ENCODE measurements at regions not wholly inside any gene's neighbourhood (a gene's known extent, or its start where the extent isn't known, plus 50 kb on each side); places are given as distances from the start of the nearest gene placed in this dataset.

DNA sequence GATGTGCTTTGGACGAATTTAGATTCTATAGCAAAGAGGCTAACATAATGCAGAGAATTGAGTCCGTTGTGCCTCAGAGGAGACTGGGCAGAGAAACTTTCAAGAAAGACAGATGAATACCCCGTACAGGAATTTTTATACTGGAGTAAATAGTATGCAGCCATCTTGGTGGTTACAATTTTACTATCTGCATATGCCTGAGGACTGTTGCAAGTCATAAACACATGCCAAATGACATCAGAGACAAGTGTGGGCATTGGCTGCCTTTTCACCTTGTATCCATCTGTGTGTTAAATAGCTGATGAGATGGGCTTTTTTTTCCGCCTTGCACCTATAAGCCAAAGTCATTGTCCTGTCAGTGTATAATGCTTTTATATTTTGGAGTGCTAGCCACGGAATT, 267.5 kb upstream of the SP4 start:
- ChIA-PET CTCF (no interaction called here), POLR2A (no interaction called here)
- no peaks in the 10 kb centered on the region for H3K36me3 Mint-ChIP-seq (ENCODE audit: low read depth)
- no peak overlapping the region for H3K27ac Mint-ChIP-seq
- peaks cover 19% of the 10 kb centered on the region for H3K27me3 Mint-ChIP-seq
- TF ChIP-seq, protein P1, sequence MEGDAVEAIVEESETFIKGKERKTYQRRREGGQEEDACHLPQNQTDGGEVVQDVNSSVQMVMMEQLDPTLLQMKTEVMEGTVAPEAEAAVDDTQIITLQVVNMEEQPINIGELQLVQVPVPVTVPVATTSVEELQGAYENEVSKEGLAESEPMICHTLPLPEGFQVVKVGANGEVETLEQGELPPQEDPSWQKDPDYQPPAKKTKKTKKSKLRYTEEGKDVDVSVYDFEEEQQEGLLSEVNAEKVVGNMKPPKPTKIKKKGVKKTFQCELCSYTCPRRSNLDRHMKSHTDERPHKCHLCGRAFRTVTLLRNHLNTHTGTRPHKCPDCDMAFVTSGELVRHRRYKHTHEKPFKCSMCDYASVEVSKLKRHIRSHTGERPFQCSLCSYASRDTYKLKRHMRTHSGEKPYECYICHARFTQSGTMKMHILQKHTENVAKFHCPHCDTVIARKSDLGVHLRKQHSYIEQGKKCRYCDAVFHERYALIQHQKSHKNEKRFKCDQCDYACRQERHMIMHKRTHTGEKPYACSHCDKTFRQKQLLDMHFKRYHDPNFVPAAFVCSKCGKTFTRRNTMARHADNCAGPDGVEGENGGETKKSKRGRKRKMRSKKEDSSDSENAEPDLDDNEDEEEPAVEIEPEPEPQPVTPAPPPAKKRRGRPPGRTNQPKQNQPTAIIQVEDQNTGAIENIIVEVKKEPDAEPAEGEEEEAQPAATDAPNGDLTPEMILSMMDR (IDR thresholded peaks at IDR 0.05): no peak
- H3K4me3 Mint-ChIP-seq: no peak overlapping the region
- no peak for ATAC-seq (ENCODE audit: low read depth)
- no peaks in the 10 kb centered on the region for H3K4me1 Mint-ChIP-seq
- peaks cover 5% of the 10 kb centered on the region for H3K9me3 Mint-ChIP-seq
- intact Hi-C loops (cut with micrococcal nuclease): no loop called here
- DNase-seq: no peak

DNA sequence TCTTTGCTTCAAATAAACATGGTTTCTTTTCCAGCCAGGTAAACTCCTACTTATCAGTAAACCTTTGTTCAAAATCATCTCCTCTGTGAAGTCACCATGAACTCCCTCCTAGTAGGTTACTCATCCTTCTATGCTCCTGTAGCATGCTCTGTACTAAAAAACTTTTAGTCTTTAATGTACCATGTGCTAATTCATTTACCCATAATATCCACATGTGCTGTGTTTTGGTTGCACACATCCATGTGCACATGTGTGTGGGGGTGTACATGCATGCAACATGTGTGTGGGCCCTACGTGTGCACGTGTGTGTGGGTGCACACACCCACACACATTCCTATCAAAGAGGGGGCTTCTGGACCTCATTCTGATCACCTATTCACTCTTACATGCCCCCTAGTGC, 259.9 kb upstream of the SP4 start:
- intact Hi-C loops (cut with micrococcal nuclease): no loop called here
- Mint-ChIP-seq H3K9me3 (peaks cover 5% of the 10 kb centered on the region), H3K4me1 (no peaks in the 10 kb centered on the region), H3K4me3 (no peak overlapping the region), H3K27me3 (peaks cover 23% of the 10 kb centered on the region), H3K36me3 (ENCODE audit: low read depth) (no peaks in the 10 kb centered on the region), H3K27ac (no peak overlapping the region)
- CTCF ChIA-PET: no interaction called here
- TF ChIP-seq, protein P1 (IDR thresholded peaks at IDR 0.05): no peak
- no peak for ATAC-seq (ENCODE audit: low read depth)
- no peak for DNase-seq
- POLR2A ChIA-PET: no interaction called here

DNA sequence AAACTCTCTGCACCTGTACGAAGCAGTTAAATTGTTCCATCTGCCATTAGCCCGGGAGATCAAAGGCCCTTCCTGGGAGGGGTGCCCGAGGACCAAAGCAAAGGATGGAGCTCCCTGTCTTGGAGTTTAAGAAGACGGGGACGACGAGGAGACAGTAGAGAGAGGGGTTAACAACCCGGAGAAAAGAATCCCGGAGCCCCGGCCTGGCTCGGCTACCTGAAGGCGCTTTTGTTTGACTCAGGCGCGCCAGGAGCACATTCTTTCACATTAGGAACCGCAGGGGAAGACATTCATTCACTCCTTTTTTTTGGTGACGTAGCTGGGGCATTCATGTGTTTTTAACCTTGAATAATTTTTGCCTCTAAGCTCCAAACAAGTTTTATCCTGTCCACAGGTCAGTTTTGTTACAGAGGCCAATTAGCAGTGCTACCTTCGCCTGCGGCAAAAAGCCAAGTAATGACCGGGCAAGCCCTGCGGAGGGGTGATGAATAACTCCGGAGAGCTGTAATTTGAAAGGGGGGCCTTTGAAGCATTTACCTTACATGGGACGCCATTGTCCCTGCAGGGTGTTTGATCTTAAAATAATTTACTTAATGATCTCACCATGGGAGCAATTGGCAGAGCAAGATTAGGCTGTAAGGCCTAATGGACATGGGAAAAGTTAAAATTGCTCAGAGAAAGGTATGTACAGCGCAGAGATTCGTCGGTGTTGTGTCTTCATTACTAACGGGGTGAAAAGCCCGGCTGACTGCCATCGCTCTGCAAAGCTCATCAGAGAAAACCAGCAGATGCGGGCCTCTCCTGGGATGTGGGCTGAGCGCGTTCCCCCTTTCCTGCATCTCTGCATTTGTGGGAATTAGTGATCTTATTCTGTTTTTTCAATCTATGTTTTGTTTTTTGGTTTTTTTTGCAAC, 258.0 kb upstream of the SP4 start:
- Mint-ChIP-seq H3K4me1 (no peaks in the 10 kb centered on the region), H3K27me3 (peaks cover 26% of the 10 kb centered on the region), H3K27ac (no peak overlapping the region), H3K4me3 (no peak overlapping the region), H3K9me3 (peaks cover under 1% of the 10 kb centered on the region), H3K36me3 (ENCODE audit: low read depth) (no peaks in the 10 kb centered on the region)
- no peak for DNase-seq
- ChIA-PET CTCF (no interaction called here), POLR2A (no interaction called here)
- intact Hi-C loops (cut with micrococcal nuclease): no loop called here
- no peak for ATAC-seq (ENCODE audit: low read depth)
- TF ChIP-seq, protein P1 (IDR thresholded peaks at IDR 0.05): no peak

DNA sequence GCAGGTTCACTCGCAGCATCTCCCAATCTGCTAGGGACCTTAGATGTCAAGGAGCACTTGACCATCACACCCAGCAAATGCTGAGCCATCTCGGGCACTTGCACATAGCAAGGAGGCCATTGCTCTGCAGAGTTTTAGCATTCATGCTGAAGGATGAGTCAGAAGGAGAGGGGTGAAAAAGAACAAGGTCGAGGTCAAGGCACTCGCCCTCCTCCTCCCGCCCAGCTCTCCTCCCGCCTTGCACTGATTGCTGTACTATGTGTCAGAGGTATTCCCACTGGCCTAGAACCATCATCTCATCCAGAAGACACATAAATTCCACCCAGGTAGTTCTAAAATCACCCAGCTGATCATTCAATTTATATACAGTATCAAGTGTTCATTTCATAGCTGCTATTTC, 255.1 kb upstream of the SP4 start:
- Mint-ChIP-seq H3K9me3 (peaks cover 2% of the 10 kb centered on the region), H3K27ac (no peak overlapping the region), H3K4me3 (no peak overlapping the region), H3K36me3 (ENCODE audit: low read depth) (no peaks in the 10 kb centered on the region), H3K27me3 (peaks cover 21% of the 10 kb centered on the region), H3K4me1 (no peaks in the 10 kb centered on the region)
- ATAC-seq (ENCODE audit: low read depth) (no peak), DNase-seq (no peak)
- CTCF ChIA-PET: no interaction called here
- POLR2A ChIA-PET: no interaction called here
- TF ChIP-seq, protein P1 (IDR thresholded peaks at IDR 0.05): no peak
- intact Hi-C loops (cut with micrococcal nuclease): no loop called here

DNA sequence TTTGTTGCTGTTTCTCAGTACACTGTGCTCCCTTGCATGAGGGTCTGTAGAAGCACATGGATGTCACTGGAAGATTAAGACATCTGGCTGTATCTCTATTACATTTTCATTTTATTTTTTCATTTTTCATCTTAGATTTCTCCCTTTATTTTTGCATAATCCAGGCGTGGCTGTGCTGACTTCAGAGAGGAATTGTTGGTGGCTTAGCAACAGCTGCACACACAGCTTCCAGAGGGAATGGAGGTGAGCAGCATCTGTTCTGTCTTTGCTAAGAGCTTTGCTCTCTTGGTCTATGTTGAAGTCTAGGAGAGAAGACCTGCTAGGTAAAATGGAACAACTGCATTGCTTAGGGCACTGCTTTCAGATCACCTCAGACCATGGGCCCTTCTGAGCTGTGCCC, 254.4 kb upstream of the SP4 start:
- Mint-ChIP-seq H3K36me3 (ENCODE audit: low read depth) (no peaks in the 10 kb centered on the region), H3K27ac (no peak overlapping the region), H3K4me1 (no peaks in the 10 kb centered on the region), H3K4me3 (no peak overlapping the region), H3K27me3 (peaks cover 21% of the 10 kb centered on the region), H3K9me3 (peaks cover 3% of the 10 kb centered on the region)
- intact Hi-C loops (cut with micrococcal nuclease): no loop called here
- CTCF ChIA-PET: no interaction called here
- ATAC-seq (ENCODE audit: low read depth): no peak
- DNase-seq: no peak
- POLR2A ChIA-PET: no interaction called here
- TF ChIP-seq, protein P1 (IDR thresholded peaks at IDR 0.05): no peak

Data from activated B cell treated with CpG ODN at 0.5 μM for 24 hours (primary cell).